T-helper 1 cell treated with Interleukin-12 subunit alpha and Interleukin-12 subunit beta and Interleukin-4 antibody, amounts not matched to agents 30 μg/mL and 1 μg/mL, for 36 hours (primary cell): ENCODE measurements at regions not wholly inside any gene's neighbourhood (a gene's known extent, or its start where the extent isn't known, plus 50 kb on each side); places are given as distances from the start of the nearest gene placed in this dataset.
A peak's percentile ranks its signal among the peaks of the same experiment; 100 is the strongest.
"Not testable (repeated sequence)": the region's sequence is repeated elsewhere in the genome, so short reads cannot be mapped to it uniquely, and the experiment has no call there.

Experiments used
- H3K27ac Mint-ChIP-seq: one replicate; pipeline ENCODE4 v1.8.0; 2021; ENCODE audit warnings: mild to moderate bottlenecking, mixed read lengths
- H3K27me3 Mint-ChIP-seq: one replicate; pipeline ENCODE4 v1.8.0; 2021; ENCODE audit warnings: low read depth, mixed read lengths
- H3K36me3 Mint-ChIP-seq: one replicate; pipeline ENCODE4 v1.8.0; 2021; ENCODE audit warnings: low read depth, mixed read lengths
- H3K4me1 Mint-ChIP-seq: one replicate; pipeline ENCODE4 v1.8.0; 2021; ENCODE audit warnings: low read depth, mixed read lengths
- H3K4me3 Mint-ChIP-seq: one replicate; pipeline ENCODE4 v1.8.0; 2021; ENCODE audit warnings: mild to moderate bottlenecking, moderate library complexity, mixed read lengths
- H3K9me3 Mint-ChIP-seq: one replicate; pipeline ENCODE4 v1.8.0; 2021; ENCODE audit warnings: mixed read lengths

DNA sequence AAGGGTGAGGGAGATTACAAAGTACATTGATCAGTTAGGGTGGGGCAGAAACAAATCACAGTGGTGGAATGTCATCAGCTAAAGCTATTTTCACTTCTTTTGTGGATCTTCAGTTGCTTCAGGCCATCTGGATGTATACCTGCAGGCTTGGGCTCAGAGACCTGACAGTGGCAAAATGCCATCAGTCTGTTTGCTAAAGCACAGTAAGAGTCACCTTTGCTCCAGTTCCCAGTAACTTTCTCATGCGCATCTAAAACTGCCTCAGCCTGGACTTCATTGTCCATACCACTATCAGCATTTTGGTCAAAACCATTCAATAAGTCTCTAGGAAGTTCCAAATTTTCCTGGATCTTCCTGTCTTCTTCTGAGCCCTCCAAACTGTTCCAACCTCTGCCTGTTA is 113.2 kb downstream of the DTWD1 start:
- not testable (repeated sequence) for H3K4me1 Mint-ChIP-seq, H3K36me3 Mint-ChIP-seq, H3K27me3 Mint-ChIP-seq, H3K4me3 Mint-ChIP-seq, H3K27ac Mint-ChIP-seq, H3K9me3 Mint-ChIP-seq

DNA sequence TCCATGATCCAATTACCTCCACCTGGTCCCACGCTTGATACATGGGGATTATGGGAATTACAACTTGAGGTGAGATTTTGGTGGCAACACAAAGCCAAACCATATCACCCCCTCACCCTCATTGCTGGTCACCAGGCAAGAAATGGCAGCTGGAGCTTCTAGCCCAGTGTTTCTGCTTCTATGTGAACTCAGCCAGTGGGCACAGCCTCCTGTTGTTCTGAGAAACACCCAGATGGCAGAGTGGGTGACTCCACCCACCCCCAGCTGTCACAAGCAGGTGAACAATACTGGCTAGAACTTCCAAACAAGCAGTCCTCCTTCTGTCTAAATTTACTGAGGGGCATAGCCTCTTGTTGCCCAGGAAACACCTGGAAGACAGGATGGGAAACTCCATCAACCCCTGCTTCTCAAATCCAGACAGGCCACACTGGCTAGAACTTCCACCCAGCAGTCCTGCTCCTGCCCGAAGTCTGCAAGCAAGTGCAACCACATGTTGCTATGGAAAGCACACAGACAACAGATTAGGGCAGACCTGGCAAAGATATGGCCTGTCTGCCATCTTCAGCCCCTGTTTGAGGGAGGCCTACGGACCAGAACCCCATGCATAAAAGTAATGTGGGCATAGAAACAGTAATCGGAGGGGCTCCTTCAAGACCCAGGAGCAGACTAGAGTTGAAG is 114.1 kb downstream of the DTWD1 start:
- no peaks in the 10 kb centered on the region for H3K36me3 Mint-ChIP-seq
- no peaks in the 10 kb centered on the region for H3K4me1 Mint-ChIP-seq
- H3K27me3 Mint-ChIP-seq, result peaks cover 8% of the 10 kb centered on the region
- no peak overlapping the region for H3K4me3 Mint-ChIP-seq
- H3K9me3 Mint-ChIP-seq, result no peaks in the 10 kb centered on the region
- H3K27ac Mint-ChIP-seq, result no peak overlapping the region

DNA sequence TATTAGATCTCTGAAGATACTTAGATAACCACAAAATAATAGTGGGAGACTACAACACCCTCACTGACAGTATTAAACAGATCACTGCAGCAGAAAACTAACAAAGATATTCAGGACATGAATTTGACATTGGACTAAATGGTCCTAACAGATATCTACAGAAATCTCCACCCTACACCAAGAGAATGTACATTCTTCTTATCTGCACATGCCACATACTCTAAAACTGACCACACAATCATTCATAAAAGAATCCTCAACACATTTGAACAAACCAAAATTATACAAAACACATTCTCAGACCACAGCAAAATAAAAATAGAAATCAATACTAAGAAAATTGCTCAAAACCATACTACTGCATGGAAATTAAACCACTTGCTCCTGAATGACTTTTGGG is 116.3 kb downstream of the DTWD1 start:
- H3K27ac Mint-ChIP-seq, result no peak overlapping the region

DNA sequence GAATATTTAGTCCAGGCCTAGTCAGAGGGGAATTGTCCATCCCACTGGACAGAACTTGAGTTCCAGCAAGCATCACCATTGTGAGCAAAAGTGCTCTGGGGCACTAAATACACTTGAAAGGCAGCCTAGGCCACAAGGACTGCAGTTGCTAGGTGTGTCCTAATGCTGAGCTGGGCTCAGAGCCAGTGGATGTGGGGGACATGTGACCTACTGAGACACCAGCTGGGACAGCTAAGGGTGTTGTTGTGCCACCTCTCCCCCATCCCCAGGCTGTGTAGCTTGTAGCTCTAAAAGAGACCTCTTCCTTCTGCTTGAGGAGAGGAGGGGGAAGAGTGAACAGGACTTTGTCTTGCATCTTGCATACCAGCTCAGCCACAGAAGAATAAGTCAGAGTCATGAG is 120.9 kb downstream of the DTWD1 start:
- H3K4me1 Mint-ChIP-seq, result no peaks in the 10 kb centered on the region
- H3K9me3 Mint-ChIP-seq, result no peaks in the 10 kb centered on the region
- H3K36me3 Mint-ChIP-seq, result no peaks in the 10 kb centered on the region
- peaks cover 3% of the 10 kb centered on the region for H3K27me3 Mint-ChIP-seq
- no peak overlapping the region for H3K27ac Mint-ChIP-seq
- H3K4me3 Mint-ChIP-seq, result no peak overlapping the region

More for the DNA sequence above, 116.3 kb downstream of the DTWD1 start:
- H3K36me3 Mint-ChIP-seq, result no peaks in the 10 kb centered on the region
- H3K9me3 Mint-ChIP-seq, result no peaks in the 10 kb centered on the region
- H3K27me3 Mint-ChIP-seq, result peaks cover 7% of the 10 kb centered on the region
- no peaks in the 10 kb centered on the region for H3K4me1 Mint-ChIP-seq
- H3K4me3 Mint-ChIP-seq, result no peak overlapping the region

DNA sequence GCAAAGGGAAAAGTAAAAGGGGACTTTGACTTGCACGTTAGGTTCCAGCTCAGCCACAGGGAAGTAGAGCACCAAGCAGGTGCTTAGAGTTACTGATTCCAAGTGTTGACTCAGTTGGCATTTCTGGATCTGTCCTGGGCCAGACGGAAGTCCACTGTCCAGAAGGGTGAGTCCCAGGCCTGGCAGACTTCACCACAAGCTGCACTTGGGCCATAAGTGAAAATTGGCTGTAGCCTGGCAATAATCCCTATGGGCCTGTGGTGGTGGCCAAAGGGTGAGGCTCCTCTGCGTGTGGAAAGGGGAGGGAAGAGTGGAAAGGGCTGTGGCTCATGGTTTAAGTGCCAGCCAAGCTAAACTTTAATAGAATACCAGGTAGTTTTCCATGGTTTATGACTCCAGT is 121.5 kb downstream of the DTWD1 start:
- no peaks in the 10 kb centered on the region for H3K36me3 Mint-ChIP-seq
- no peaks in the 10 kb centered on the region for H3K9me3 Mint-ChIP-seq
- no peak overlapping the region for H3K27ac Mint-ChIP-seq
- peaks cover 5% of the 10 kb centered on the region for H3K27me3 Mint-ChIP-seq
- no peak overlapping the region for H3K4me3 Mint-ChIP-seq
- no peaks in the 10 kb centered on the region for H3K4me1 Mint-ChIP-seq

DNA sequence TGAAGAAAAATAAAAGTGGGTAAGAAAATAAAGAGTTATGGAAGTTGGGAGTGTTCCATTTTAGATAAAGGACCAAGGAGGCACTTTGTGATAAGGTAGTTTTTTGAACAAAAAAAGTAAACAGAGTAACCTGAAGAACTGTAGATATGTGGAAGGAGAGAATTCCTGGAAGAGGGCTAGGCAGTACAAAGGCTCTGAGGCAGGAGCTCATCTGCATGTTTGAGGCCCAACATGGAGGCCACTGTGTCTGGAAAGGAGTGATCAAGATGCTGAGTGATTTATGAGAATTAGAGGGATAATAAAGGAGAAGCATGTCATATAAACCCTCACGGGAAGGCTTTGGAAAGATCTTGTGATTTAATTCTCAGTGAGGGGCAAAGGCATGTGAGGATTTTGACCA is 126.5 kb downstream of the DTWD1 start:
- Mint-ChIP-seq H3K36me3 (no peaks in the 10 kb centered on the region), H3K27ac (no peak overlapping the region), H3K4me3 (no peak overlapping the region), H3K27me3 (peaks cover 11% of the 10 kb centered on the region), H3K4me1 (no peaks in the 10 kb centered on the region), H3K9me3 (no peaks in the 10 kb centered on the region)

DNA sequence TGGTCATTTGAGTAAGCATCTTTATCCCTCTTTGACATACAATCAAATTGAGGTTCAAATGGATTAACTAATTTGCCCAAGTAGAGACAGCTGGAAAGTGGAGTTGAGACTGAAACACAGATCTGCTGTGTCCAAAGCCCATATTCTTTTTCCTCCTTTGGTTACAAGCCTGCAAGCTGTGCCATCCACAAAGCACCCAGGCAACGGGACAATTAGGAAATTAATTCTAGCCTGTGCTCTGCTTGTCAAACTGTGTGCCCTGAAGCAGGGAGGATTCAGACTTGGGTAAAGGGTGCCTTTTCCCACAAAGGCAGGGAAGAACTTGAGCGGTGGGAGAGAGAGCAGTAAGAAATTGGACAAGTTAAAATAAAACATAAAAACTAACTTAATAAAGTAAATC is 127.9 kb downstream of the DTWD1 start:
- no peaks in the 10 kb centered on the region for H3K9me3 Mint-ChIP-seq
- H3K4me1 Mint-ChIP-seq, result no peaks in the 10 kb centered on the region
- no peaks in the 10 kb centered on the region for H3K36me3 Mint-ChIP-seq
- H3K27ac Mint-ChIP-seq, result no peak overlapping the region
- no peak overlapping the region for H3K4me3 Mint-ChIP-seq
- H3K27me3 Mint-ChIP-seq, result peaks cover 12% of the 10 kb centered on the region

DNA sequence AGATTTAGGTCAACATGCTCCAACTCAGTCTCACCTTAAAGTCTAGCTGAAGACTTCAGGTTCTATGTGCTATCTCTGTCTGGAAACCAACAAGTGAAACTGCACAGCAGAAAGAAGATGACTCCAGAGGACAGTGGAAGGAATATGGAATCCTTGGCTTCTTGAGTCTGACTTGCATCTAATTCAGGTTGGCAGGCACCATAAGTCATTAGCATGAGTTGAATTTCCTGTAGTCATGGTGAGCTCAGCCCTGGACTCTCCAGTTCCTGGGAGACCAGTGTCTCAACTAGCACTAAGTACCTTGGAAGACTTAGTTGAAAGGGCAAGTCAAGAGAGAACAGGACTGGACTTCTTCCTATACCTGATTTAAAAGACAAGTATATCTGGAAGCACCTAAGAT is 129.7 kb downstream of the DTWD1 start:
- peaks cover 15% of the 10 kb centered on the region for H3K27me3 Mint-ChIP-seq
- no peaks in the 10 kb centered on the region for H3K9me3 Mint-ChIP-seq
- no peaks in the 10 kb centered on the region for H3K4me1 Mint-ChIP-seq
- no peaks in the 10 kb centered on the region for H3K36me3 Mint-ChIP-seq
- H3K4me3 Mint-ChIP-seq, result no peak overlapping the region
- H3K27ac Mint-ChIP-seq, result no peak overlapping the region

DNA sequence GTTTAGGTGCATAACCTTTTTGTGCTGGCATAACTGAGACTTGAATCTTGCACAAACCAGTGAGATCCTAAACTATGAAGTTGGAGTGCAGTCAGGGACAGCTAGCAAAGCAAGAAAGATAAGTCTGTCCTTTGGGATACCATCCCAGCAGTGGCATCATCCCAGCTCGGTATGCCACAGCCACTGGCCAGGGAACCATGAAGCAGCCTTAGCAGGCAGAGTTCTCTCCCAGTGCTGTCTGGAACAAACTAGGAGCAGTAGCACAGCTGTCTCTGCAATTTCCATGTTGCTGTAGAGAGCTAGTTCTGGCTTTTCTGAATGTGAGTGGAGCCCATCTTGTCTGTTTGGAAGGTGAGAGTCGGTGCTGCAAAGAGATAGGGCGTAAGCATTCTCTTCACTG is 130.3 kb downstream of the DTWD1 start:
- Mint-ChIP-seq H3K4me1 (no peaks in the 10 kb centered on the region), H3K36me3 (no peaks in the 10 kb centered on the region), H3K9me3 (no peaks in the 10 kb centered on the region), H3K27ac (no peak overlapping the region), H3K4me3 (no peak overlapping the region), H3K27me3 (peaks cover 15% of the 10 kb centered on the region)

DNA sequence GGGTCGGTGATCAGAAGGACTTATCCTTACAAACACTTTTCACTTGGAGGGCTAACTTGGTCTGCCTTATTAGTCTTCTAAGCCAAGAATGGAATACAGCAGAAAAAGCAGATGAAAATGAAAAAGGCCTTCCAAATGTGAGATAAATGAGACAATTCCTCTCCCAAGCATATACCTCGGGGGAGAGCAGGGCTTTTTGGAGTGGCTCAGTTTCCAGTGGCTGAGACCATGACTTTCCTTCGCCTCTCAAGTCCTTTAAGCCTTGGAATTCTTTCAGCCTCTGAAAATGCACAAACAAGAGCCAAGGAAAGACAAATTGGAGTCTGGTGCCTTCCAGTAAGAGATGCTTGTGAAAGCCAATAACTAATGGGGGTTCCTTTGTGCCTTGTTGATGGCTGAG is 130.9 kb downstream of the DTWD1 start:
- H3K9me3 Mint-ChIP-seq, result no peaks in the 10 kb centered on the region
- H3K36me3 Mint-ChIP-seq, result no peaks in the 10 kb centered on the region
- peaks cover 15% of the 10 kb centered on the region for H3K27me3 Mint-ChIP-seq
- H3K27ac Mint-ChIP-seq, result no peak overlapping the region
- H3K4me3 Mint-ChIP-seq, result no peak overlapping the region
- H3K4me1 Mint-ChIP-seq, result no peaks in the 10 kb centered on the region

DNA sequence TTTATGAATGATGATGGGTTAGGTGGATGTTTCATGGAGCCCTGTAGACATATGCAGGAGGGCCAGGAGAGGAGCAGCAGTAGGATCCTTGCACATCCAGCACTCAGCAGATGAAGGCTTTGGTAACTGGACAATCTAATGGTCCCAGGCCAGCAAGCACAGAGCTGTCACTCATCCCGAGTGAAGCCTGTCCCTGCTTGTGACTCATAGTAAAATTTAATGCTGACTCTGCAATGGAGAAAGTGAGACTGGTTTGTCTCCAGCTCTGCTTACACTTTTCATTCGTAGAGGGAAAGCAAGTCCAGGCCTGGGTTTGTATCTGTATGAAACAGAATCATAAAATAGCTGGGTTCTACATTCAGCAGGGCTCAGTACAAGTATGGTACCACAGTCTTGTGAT is 131.7 kb downstream of the DTWD1 start:
- Mint-ChIP-seq H3K4me3 (no peak overlapping the region), H3K27ac (no peak overlapping the region), H3K27me3 (peaks cover 12% of the 10 kb centered on the region), H3K36me3 (no peaks in the 10 kb centered on the region), H3K4me1 (no peaks in the 10 kb centered on the region), H3K9me3 (no peaks in the 10 kb centered on the region)

DNA sequence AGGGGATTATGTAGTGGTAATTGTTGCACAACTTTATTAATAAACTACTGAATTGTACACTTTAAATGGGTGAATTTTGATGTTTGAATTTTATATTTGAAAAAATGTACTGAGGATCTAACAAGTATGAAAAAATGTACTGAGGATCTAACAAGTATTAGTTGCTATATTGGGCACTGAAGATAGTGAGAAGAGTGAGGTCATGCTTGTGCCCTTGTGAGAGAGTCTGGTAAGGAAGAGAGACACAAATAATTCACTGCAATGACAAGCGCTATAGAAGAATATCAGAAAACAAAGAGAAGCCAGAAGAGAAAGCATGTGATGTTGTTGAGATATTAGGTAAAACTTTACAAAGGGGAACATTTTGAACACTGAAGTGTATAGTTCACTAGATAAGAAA is 137.6 kb downstream of the DTWD1 start:
- H3K9me3 Mint-ChIP-seq, result peaks cover 35% of the 10 kb centered on the region
- H3K27me3 Mint-ChIP-seq, result peaks cover 4% of the 10 kb centered on the region
- H3K4me1 Mint-ChIP-seq, result no peaks in the 10 kb centered on the region
- H3K27ac Mint-ChIP-seq, result no peak overlapping the region
- no peak overlapping the region for H3K4me3 Mint-ChIP-seq
- H3K36me3 Mint-ChIP-seq, result no peaks in the 10 kb centered on the region

DNA sequence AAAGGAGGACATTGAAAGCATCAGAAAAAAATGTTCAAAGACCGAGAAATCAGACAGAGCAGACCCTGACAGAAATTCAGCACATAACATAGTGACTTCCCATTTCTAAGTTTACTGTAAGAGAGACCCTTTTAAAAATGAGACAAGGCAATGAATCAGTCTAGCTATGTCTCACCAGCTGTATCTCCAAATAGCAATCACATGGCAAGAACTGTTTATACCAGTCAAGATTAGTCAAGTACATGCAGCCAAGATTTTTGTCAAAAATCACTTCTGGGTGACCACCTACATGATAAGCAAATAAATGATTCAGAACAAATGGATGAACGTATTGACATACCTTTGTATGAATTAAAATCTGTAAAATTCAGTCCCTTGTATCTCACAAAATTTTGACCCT is 138.0 kb downstream of the DTWD1 start:
- H3K36me3 Mint-ChIP-seq, result no peaks in the 10 kb centered on the region
- H3K9me3 Mint-ChIP-seq, result peaks cover 35% of the 10 kb centered on the region
- H3K27me3 Mint-ChIP-seq, result peaks cover 4% of the 10 kb centered on the region
- no peak overlapping the region for H3K27ac Mint-ChIP-seq
- H3K4me1 Mint-ChIP-seq, result no peaks in the 10 kb centered on the region
- no peak overlapping the region for H3K4me3 Mint-ChIP-seq

DNA sequence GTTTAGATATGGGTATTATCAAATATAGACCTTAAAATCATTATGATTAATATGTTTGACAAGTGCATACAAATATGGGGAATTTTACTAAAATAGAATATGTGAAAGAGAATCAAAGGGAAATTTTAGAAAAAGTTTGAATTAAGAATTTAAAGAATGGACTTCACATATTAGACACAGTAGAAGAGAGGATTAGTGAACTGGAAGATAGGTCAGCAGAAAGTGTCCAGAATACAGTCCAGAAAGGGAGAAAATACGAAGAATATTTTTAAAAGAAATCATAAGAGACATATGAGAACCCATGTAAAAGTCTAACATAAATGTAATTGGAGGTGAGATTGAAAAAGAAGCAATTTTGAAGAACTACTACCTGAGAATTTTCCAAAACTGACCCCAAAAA is 139.9 kb downstream of the DTWD1 start:
- Mint-ChIP-seq H3K9me3 (peaks cover 46% of the 10 kb centered on the region), H3K27me3 (no peaks in the 10 kb centered on the region), H3K27ac (no peak overlapping the region), H3K4me1 (no peaks in the 10 kb centered on the region), H3K36me3 (no peaks in the 10 kb centered on the region), H3K4me3 (no peak overlapping the region)

DNA sequence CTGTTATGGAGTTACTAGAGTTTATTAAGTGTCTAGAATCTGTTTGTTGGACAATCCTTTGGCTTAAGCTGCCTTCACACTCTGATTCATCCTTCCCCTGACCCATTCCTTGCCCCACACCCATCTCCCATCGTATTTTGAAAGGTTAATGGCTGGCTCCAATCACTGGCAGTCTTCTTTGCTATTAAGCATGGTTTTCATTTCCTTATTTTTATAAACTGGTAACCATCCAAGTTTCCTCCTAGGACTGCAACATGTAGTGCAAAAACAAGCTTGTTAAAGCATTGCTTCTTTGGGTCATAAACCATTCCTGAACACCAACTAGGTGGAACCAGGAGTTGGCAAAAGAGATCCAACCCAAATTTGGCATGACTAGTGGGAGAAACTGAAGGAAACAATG is 148.4 kb downstream of the DTWD1 start:
- Mint-ChIP-seq H3K36me3 (no peaks in the 10 kb centered on the region), H3K27ac (peak overlapping the region; percentile 8), H3K4me3 (no peak overlapping the region), H3K4me1 (no peaks in the 10 kb centered on the region), H3K27me3 (no peaks in the 10 kb centered on the region), H3K9me3 (peaks cover 18% of the 10 kb centered on the region)

DNA sequence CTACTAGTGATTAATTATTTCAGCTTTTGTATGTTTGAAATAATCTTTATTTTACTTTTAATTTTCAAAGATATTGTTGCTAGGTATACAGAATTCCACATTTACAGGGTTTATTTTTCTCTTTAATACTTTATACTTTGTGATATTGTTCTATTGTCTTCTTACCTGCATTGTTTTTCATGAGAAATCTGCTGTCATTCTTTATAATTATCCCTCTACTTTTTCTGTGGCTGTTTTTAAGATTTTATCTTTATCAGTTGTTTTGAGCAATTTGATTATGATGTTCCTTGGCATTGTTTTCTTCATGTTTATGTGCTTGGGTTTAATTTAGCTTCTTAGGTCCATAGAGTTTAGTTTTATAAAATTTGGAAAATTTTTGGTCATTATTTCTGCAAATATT is 168.6 kb downstream of the DTWD1 start:
- H3K27me3 Mint-ChIP-seq, result peaks cover 3% of the 10 kb centered on the region
- no peaks in the 10 kb centered on the region for H3K4me1 Mint-ChIP-seq
- peaks cover 22% of the 10 kb centered on the region for H3K9me3 Mint-ChIP-seq

More for the DNA sequence above, 168.6 kb downstream of the DTWD1 start:
- H3K4me3 Mint-ChIP-seq, result no peak overlapping the region
- H3K27ac Mint-ChIP-seq, result no peak overlapping the region
- no peaks in the 10 kb centered on the region for H3K36me3 Mint-ChIP-seq
